GM12874 (cell line): ENCODE measurements at regions not wholly inside any gene's neighbourhood (a gene's known extent, or its start where the extent isn't known, plus 50 kb on each side); places are given as distances from the start of the nearest gene placed in this dataset.

Experiments used
- TF ChIP-seq, protein P1 (sequence below): IDR thresholded peaks from 2 replicates; pipeline ENCODE4 v1.5.1; 2011; ENCODE audit warnings: low read depth, mild to moderate bottlenecking, control low read depth, low read length, moderate library complexity; ENCODE audit not compliant: insufficient read depth

DNA sequence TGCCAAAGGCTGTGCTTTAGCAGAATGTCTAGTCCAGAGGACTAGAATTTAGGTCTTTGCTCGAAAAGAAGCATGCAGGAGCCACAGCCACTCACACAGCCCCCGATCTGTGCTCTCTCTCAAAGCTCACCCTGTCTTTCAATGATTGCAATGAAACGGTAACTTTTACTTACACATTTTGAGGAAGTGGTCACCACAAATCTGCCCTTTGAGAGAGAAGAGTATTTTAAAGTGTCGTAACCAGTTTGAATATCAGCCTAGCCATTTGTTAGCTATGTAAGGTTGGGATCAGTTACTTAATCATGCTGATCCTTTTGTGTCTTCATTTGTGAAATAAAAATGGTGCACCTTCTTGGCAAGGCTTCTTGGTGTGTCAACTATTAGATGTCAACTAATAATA, 209.0 kb downstream of the TFAP2A start:
- TF ChIP-seq, protein P1, sequence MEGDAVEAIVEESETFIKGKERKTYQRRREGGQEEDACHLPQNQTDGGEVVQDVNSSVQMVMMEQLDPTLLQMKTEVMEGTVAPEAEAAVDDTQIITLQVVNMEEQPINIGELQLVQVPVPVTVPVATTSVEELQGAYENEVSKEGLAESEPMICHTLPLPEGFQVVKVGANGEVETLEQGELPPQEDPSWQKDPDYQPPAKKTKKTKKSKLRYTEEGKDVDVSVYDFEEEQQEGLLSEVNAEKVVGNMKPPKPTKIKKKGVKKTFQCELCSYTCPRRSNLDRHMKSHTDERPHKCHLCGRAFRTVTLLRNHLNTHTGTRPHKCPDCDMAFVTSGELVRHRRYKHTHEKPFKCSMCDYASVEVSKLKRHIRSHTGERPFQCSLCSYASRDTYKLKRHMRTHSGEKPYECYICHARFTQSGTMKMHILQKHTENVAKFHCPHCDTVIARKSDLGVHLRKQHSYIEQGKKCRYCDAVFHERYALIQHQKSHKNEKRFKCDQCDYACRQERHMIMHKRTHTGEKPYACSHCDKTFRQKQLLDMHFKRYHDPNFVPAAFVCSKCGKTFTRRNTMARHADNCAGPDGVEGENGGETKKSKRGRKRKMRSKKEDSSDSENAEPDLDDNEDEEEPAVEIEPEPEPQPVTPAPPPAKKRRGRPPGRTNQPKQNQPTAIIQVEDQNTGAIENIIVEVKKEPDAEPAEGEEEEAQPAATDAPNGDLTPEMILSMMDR: no peak

DNA sequence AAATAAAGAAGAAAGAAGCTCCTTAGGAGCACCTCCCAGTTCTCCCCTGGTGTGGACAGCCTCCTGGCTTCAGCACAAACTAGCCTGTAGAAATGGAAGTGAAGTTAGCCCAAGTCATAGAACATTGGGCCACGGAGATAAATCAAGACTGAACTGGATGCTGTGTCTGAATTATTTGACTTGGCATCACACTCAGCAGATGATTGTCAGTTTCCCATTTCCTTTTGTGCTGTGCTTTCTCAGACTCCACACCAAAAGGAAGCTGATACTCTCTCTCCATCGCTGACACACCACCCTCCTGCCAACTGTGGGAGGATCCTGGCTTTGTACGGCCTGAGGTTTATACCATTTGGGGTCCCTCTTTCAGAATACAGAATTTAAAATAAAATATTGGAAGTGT, 209.8 kb downstream of the TFAP2A start:
- TF ChIP-seq, protein P1: no peak

DNA sequence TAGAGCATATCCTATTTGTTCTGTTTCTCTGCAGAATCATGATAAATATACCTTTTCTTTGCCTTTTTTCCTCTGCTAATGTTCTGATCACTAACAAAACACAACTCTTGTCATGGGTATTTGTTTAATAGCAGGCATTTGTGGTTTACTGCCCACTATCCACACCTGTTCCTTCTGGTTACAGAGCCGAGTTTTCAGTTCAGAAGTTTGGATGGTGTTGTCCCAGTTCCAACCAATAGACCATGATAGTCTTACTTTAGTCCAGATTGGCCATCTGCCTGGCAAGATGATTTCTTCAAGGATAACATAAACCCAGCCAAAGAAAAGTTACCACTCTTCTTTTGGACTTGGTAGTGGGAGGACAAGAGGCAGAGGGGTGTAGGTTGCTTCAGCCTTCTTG, 211.2 kb downstream of the TFAP2A start:
- TF ChIP-seq, protein P1: no peak

DNA sequence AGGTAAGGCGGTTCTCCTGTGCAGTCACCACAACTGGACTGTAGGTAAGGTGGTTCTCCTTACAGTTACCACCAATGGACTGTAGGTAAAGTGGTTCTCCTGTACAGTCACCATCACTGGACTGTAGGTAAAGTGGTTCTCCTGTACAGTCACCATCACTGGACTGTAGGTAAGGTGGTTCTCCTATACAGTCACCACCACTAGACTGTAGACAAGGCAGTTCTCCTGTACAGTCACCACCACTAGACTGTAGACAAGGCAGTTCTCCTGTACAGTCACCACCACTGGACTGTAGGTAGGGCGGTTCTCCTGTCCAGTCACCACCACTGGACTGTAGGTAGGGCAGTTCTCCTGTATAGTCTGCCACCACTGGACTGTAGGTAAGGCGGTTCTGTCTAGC, 212.3 kb downstream of the TFAP2A start:
- TF ChIP-seq, protein P1: no peak

DNA sequence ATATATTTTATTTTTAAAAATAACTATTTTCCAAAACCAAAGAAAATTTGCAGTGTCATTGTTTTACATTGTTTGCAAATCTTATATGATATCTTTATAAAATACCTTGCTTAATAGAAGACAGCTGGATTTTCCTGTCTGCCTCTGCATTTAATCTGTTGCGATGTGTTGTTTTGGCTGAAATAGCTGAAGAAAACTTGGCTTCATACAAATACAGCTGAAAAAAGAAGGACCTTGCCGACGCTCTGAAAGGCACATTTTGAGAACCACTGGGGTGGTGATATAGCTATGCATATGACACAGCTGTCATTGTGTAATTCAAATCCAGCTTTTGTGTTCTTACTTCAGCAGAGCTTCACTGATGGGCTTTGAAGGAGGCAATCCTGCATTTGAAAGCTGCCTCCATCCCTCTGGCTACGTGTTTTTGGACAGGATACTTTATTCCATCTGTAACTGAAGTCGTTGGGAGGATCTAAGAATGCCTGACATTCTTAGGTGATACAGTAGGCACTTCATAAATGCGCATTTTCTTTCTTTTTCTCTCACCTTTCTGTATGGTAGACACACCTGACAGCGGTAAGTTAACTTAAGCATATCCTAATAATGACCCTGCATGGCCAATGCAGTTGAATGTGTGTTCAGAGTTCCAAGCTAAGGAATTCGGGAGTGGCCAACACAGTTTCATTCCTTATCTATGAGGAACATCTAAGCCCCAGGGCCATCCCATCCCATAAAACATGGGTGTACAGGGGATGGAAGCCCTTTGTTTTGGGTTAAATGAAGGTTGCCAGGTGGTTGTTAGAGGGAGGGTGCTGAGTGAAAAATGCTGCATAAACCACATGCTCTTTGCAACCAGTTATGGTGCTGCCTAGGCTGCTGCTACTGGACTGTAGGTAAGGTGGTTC, 213.0 kb downstream of the TFAP2A start:
- TF ChIP-seq, protein P1: no peak

DNA sequence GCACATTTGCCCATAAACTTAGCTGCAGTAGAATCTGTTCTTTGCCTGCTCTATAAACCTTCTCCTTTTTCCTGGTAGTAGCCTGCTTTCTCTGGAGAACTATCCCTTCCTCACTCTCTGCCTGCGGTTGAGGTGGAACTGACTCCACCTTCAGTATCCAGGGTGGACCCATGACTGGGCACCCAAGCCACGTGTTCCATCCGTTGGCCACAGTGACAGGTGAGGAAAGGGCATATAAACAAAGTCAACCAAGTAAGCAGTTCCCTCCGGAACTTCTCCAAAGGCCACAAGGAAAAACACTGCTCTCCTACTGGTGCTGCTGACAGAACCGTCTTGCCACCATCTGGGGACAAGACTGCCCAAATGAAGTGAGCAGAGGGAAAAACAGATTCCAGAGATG, 218.8 kb downstream of the TFAP2A start:
- TF ChIP-seq, protein P1: no peak

DNA sequence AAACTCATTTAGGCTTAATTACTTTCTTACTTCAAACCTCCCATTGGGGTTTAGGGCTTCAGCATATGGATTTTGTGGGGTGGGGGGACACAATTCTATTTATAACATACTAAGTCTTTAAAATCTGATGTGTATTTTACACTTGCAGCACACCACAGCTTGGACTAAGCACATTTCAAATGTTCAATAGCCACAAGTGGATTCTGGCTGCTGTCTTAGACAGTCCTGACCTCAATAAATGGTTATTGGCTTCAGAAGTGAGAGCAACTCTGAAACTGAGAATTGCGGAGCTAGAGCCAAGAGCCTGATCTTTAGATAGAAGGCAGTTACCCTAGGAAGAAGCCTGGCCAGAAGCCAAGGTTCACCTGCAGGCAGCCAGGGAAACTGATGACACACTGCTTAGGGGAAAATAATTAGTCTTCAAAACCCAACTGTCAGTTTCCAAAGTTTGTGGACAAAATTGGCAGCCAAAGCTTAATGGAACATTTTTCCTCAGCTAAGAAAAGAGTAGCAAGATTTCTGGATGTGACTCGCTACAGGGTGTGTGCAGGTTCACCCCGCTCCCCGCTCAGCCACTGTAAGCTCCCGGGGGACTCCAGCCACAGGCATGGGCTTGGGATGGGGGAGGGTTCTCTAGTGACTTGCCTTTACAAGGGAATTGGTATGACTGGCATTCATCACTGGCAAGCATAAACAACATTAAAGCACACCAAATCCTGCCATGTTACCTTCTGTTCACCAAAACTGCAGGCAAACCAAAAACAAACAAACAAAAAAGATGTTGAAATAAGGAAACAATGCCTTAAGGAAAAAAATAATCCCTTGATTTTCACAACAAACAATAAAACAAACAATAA, 219.8 kb downstream of the TFAP2A start:
- TF ChIP-seq, protein P1: no peak
